HepG2 (cell line): ENCODE measurements at regions not wholly inside any gene's neighbourhood (a gene's known extent, or its start where the extent isn't known, plus 50 kb on each side); places are given as distances from the start of the nearest gene placed in this dataset.

ENCODE experiments used
- ATAC-seq: fragments of 200-7000 bp; cut with Tn5 transposase; 3 replicates; pipeline ENCODE4 v1.9.1; 2020; ENCODE audit warnings: mild to moderate bottlenecking, moderate library complexity
- BruUV-seq: library from RNA; stranded (reverse); fragments of 400-500 nt; replicated peaks from 2 replicates; lab custom pipeline; 2021; lab: Mats Ljungman, UMichigan
- CTCF ChIA-PET: fragments of 300-600 bp; formaldehyde crosslinking; extraction: SDS; loops from one replicate; lab custom pipeline; 2021; ENCODE audit warnings: low total read pairs, inconsistent platforms, low intra/inter-chr PET ratio; lab: Yijun Ruan, JAX
- POLR2A ChIA-PET: fragments of 350-600 bp; sonication (Branson Sonifier 250); formaldehyde crosslinking; loops from one replicate; lab custom pipeline; 2020; ENCODE audit warnings: antibody characterized with exemption, inconsistent platforms; lab: Yijun Ruan, JAX
- DNase-seq: peaks from one replicate; pipeline ENCODE4 v3.0.0-alpha.2; 2015; ENCODE audit warnings: low spot score
- FAIRE-seq: peaks from 3 replicates; lab custom pipeline; 2011; peaks lifted over from hg19 to GRCh38; lab: Jason Lieb, UNC
- H2AFZ ChIP-seq: one replicate; pipeline ENCODE4 v1.6.1; 2011; ENCODE audit warnings: low read length, inconsistent platforms
- H3K27ac ChIP-seq: fragments of 300-600 bp; 3 replicates; pipeline ENCODE4 v1.8.0; 2011; ENCODE audit warnings: mixed run types, mild to moderate bottlenecking, mixed read lengths, low read length, inconsistent platforms; ENCODE audit not compliant: insufficient read depth; ENCODE audit errors: extremely low read length
- H3K27me3 ChIP-seq, 2 experiments: fragments of 200-600 bp in 1 of 2; 2 replicates in 1 of 2; 3 replicates in 1 of 2; pipeline versions ENCODE4 v1.6.0 to v1.8.0; 2011; ENCODE audit warnings: low read length in 2 of 2, mild to moderate bottlenecking in 2 of 2, moderate library complexity in 2 of 2, inconsistent platforms in 1 of 2; ENCODE audit not compliant: insufficient read depth in 2 of 2, control insufficient read depth in 1 of 2
- H3K36me3 ChIP-seq, 2 experiments: fragments of 200-600 bp in 1 of 2; replicated peaks in 1 of 2; 2 replicates in 1 of 2; 3 replicates in 1 of 2; pipeline versions ENCODE4 v1.5.1 to v1.8.0; 2011; ENCODE audit warnings: low read length in 2 of 2, inconsistent platforms in 1 of 2; ENCODE audit not compliant: insufficient read depth in 2 of 2, control insufficient read depth in 1 of 2
- H3K4me1 ChIP-seq: 2 replicates; pipeline ENCODE4 v1.5.1; 2012; ENCODE audit warnings: low read length, inconsistent platforms; ENCODE audit not compliant: insufficient read depth
- H3K4me2 ChIP-seq: 2 replicates; pipeline ENCODE4 v1.6.0; 2011; ENCODE audit warnings: low read depth, low read length, inconsistent platforms
- H3K4me3 ChIP-seq, 3 experiments: fragments of 200-600 bp in 1 of 3; sonication (generic), shearing (Covaris generic) in 1 of 3; replicated peaks in 1 of 3; 2 replicates each; pipeline ENCODE4 v1.5.1; 2011 to 2016; ENCODE audit warnings: low read length in 3 of 3, inconsistent platforms in 2 of 3, low read depth in 2 of 3, mild to moderate bottlenecking in 2 of 3, control low read depth in 1 of 3, mixed read lengths in 1 of 3; ENCODE audit not compliant: insufficient read depth in 1 of 3
- H3K79me2 ChIP-seq: one replicate; pipeline ENCODE4 v1.6.1; 2011; ENCODE audit warnings: low read length, inconsistent platforms; ENCODE audit not compliant: insufficient read depth
- H3K9ac ChIP-seq: 2 replicates; pipeline ENCODE4 v1.6.0; 2011; ENCODE audit warnings: mild to moderate bottlenecking, low read depth, low read length, inconsistent platforms; ENCODE audit not compliant: insufficient read depth
- H3K9me3 ChIP-seq: 2 replicates; pipeline ENCODE4 v1.5.1; 2012; ENCODE audit warnings: mild to moderate bottlenecking, low read length
- H4K20me1 ChIP-seq: 2 replicates; pipeline ENCODE4 v1.6.0; 2011; ENCODE audit warnings: inconsistent platforms, mild to moderate bottlenecking, low read length, moderate library complexity; ENCODE audit not compliant: insufficient read depth
- ADNP ChIP-seq: sonication (generic); formaldehyde crosslinking; IDR thresholded peaks from 2 replicates; pipeline ENCODE4 v1.4.0; 2020; ENCODE audit warnings: missing genetic modification reagents
- CBFB ChIP-seq: sonication (generic); formaldehyde crosslinking; IDR thresholded peaks from 2 replicates; pipeline ENCODE4 v1.4.0; 2020; ENCODE audit warnings: missing genetic modification reagents
- HES4 ChIP-seq: sonication (generic); formaldehyde crosslinking; IDR thresholded peaks from 2 replicates; pipeline ENCODE4 v1.9.0; 2021; ENCODE audit warnings: mild to moderate bottlenecking, missing genetic modification reagents, borderline replicate concordance
- HHEX ChIP-seq: IDR thresholded peaks from 2 replicates; pipeline ENCODE4 v1.6.1; 2016; ENCODE audit warnings: control low read depth
- KMT2A ChIP-seq: sonication (generic); formaldehyde crosslinking; IDR thresholded peaks from 2 replicates; pipeline ENCODE4 v1.4.0; 2020; ENCODE audit warnings: missing genetic modification reagents
- NFRKB ChIP-seq: fragments of 450-650 bp; IDR thresholded peaks from 2 replicates; pipeline ENCODE4 v1.6.1; 2017
- PCBP1 ChIP-seq: fragments of 200-400 bp; formaldehyde crosslinking; IDR thresholded peaks from 2 replicates; pipeline ENCODE4 v1.6.1; 2017; ENCODE audit warnings: mild to moderate bottlenecking, low read depth, low read length, borderline replicate concordance
- ZBTB42 ChIP-seq: sonication (generic); formaldehyde crosslinking; IDR thresholded peaks from 2 replicates; pipeline ENCODE4 v1.5.0; 2020; ENCODE audit warnings: mild to moderate bottlenecking, missing genetic modification reagents
- ZNF101 ChIP-seq: sonication (generic); formaldehyde crosslinking; IDR thresholded peaks from 2 replicates; pipeline ENCODE4 v1.4.0; 2020; ENCODE audit warnings: mild to moderate bottlenecking, low read depth, missing genetic modification reagents, borderline replicate concordance
- ZNF34 ChIP-seq: sonication (generic); formaldehyde crosslinking; IDR thresholded peaks from 2 replicates; pipeline ENCODE4 v1.4.0; 2020; ENCODE audit warnings: mild to moderate bottlenecking, missing genetic modification reagents, borderline replicate concordance
- ZNF550 ChIP-seq: sonication (generic); formaldehyde crosslinking; IDR thresholded peaks from 2 replicates; pipeline ENCODE4 v1.4.0; 2020; ENCODE audit warnings: mild to moderate bottlenecking, missing genetic modification reagents, borderline replicate concordance
- ZNF570 ChIP-seq: sonication (generic); formaldehyde crosslinking; IDR thresholded peaks from 2 replicates; pipeline ENCODE4 v1.4.0; 2020; ENCODE audit warnings: mild to moderate bottlenecking, missing genetic modification reagents, borderline replicate concordance
- ZNF775 ChIP-seq: sonication (generic); formaldehyde crosslinking; IDR thresholded peaks from 2 replicates; pipeline ENCODE4 v1.4.0; 2020; ENCODE audit warnings: missing genetic modification reagents, mild to moderate bottlenecking, moderate library complexity, borderline replicate concordance
- ZNF788 ChIP-seq: sonication (generic); formaldehyde crosslinking; IDR thresholded peaks from 2 replicates; pipeline ENCODE4 v1.5.0; 2020; ENCODE audit warnings: mild to moderate bottlenecking, missing genetic modification reagents, borderline replicate concordance
- WGBS: methylation state at CpG from one replicate; pipeline ENCODE4 v1.1.6; 2017; ENCODE audit warnings: low lambda C conversion rate; 5-methylcytosine and 5-hydroxymethylcytosine counted together
- in situ Hi-C: cut with HindIII; loops from 2 replicates; pipeline ENCODE4 v1.10.0; 2017; ENCODE audit warnings: low pct_unique_long_range_greater_than_20kb; ENCODE audit not compliant: extremely low pct_ligation_motif_present
- intact Hi-C: fragments of 100-400 bp; cut with micrococcal nuclease; formaldehyde crosslinking; loops from one replicate; pipeline ENCODE4 v1.10.0; 2022; ENCODE audit not compliant: unreplicated experiment
- TF ChIP-seq, protein P1 (sequence below): sonication (generic); formaldehyde crosslinking; IDR thresholded peaks from 2 replicates; pipeline ENCODE4 v1.5.0; 2020; ENCODE audit warnings: mild to moderate bottlenecking, missing genetic modification reagents

- FAIRE-seq (no peak), ATAC-seq (no peak), DNase-seq (no peak)
- intact Hi-C loops (loop anchor here (5.0 kb wide), 1 partner anchor 468 kb away; no protein-coding TSS in a partner anchor), in situ Hi-C loops (no loop called here)
- Histone ChIP-seq H3K79me2 (no peaks in the 10 kb centered on the region), H3K9me3 (no peaks in the 10 kb centered on the region), H3K4me1 (peaks cover 15% of the 10 kb centered on the region), H2AFZ (no peak overlapping the region), H3K9ac (no peak overlapping the region), H3K27ac (no peak overlapping the region), H3K4me2 (no peak overlapping the region), H3K4me3 (no peak overlapping the region), H3K27me3 (0 out of 5 replicates have a peak, but pooled peaks cover 0 to 6% of the 10 kb centered on the region in 2 experiments), H3K36me3 (no peaks in the 10 kb centered on the region), H4K20me1 (no peaks in the 10 kb centered on the region)
- TF ChIP-seq CBFB (CRISPR knock-in tag) (no peak), NFRKB (no peak), ADNP (CRISPR knock-in tag) (no peak), HHEX (CRISPR knock-in tag) (no peak), ZNF570 (CRISPR knock-in tag) (no peak), ZNF788 (CRISPR knock-in tag) (no peak), PCBP1 (no peak), KMT2A (no peak), ZNF550 (CRISPR knock-in tag) (no peak), ZNF34 (CRISPR knock-in tag) (no peak), ZBTB42 (CRISPR knock-in tag) (no peak), ZNF775 (CRISPR knock-in tag) (no peak), HES4 (CRISPR knock-in tag) (no peak), ZNF101 (CRISPR knock-in tag) (no peak)
- TF ChIP-seq, protein P1, sequence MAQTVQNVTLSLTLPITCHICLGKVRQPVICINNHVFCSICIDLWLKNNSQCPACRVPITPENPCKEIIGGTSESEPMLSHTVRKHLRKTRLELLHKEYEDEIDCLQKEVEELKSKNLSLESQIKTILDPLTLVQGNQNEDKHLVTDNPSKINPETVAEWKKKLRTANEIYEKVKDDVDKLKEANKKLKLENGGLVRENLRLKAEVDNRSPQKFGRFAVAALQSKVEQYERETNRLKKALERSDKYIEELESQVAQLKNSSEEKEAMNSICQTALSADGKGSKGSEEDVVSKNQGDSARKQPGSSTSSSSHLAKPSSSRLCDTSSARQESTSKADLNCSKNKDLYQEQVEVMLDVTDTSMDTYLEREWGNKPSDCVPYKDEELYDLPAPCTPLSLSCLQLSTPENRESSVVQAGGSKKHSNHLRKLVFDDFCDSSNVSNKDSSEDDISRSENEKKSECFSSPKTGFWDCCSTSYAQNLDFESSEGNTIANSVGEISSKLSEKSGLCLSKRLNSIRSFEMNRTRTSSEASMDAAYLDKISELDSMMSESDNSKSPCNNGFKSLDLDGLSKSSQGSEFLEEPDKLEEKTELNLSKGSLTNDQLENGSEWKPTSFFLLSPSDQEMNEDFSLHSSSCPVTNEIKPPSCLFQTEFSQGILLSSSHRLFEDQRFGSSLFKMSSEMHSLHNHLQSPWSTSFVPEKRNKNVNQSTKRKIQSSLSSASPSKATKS (CRISPR knock-in tag), result no peak
- WGBS, result 38% methylated on average over 12 of the region's 12 CpGs
- ChIA-PET CTCF (no interaction called here), POLR2A (no interaction called here)
- BruUV-seq, result no TSS peak
These were observed 157.8 kb upstream of the SALL4 start for GRCh38 chr20:51960047-51960675.
